HG02938 (cell line): ENCODE measurements at regions not wholly inside any gene's neighbourhood (a gene's known extent, or its start where the extent isn't known, plus 50 kb on each side); places are given as distances from the start of the nearest gene placed in this dataset.

Experiments used
- ATAC-seq: cut with Tn5 transposase; IDR thresholded peaks from one replicate; pipeline ENCODE4 v1.9.1; 2021; ENCODE audit warnings: mild to moderate bottlenecking, moderate library complexity; ENCODE audit not compliant: unreplicated experiment

DNA sequence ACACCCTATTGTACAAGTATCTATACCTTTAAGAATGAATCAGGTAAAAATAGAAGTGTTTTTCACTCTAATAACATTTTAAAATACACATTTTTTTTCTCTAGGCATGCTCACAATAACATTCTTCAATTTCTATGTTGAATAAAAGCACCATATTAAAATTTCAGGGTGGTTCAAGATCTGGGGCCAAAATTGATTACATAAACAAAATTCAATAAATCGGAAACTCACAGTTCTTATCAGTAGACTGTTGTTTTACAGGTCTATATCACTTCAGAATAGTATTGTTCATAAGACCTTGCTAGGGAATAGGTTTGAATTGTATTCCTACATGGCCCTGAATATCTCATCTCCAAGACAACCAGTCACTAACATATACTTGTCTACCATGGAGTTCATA, 634.0 kb downstream of the SPOCK3 start:
- ATAC-seq: no peak

- no peak for ATAC-seq
These were observed 632.2 kb downstream of the SPOCK3 start for GRCh38 chr4:166602068-166602467.

DNA sequence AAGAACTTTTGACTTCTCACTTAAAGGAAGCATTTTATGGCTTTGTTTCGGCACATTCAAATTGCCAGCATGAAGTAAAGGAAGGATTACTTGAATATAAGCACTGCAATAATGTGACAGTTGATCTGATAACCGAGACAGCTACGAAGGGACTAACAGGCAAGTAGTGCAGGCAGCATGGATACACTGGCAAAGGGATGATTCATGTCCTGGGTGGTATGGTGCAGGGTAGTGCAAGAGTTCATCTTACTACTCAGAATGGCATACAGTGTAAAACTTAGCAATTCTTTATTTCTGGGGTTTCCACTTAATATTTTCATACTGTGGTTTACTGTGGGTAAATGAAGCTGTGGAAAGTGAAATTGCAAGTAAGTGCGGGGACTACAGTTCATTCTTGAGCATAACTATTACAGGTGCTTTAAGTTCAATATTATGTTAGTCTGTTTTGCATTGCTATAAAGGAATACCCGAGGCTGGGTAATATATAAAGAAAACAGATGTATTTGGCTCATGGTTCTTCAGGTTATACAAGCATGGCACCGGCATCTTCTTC, 611.8 kb downstream of the SPOCK3 start:
- ATAC-seq: no peak

- no peak for ATAC-seq
These were observed 609.2 kb downstream of the SPOCK3 start for GRCh38 chr4:166625018-166625637.

GRCh38 chr4:166628454-166628853, 605.8 kb downstream of the SPOCK3 start:
- ATAC-seq: no peak

GRCh38 chr4:166635367-166635766, 598.9 kb downstream of the SPOCK3 start:
- ATAC-seq: no peak

DNA sequence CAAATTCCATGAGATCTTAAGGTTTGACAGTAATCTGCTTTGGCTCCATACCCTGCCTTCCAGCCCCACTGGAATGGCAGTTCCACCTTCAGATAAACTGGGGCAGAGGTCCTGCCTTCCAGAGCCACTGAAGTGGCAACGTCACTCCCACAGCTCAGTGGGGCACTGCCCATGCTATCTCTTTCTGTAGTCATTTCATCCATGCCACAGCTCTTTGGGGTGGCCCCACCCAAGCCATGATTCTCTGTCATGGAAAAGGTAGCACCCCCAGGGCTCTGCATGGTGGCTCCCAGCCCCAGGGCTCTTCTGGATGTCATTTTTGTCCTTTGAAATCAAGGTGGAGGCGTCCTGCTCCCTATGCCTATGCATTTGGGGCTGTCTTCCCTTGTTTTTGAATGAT, 596.5 kb downstream of the SPOCK3 start:
- no peak for ATAC-seq

- no peak for ATAC-seq
These were observed 579.1 kb downstream of the SPOCK3 start for GRCh38 chr4:166655231-166655630.

- no peak for ATAC-seq
These were observed 578.6 kb downstream of the SPOCK3 start for GRCh38 chr4:166655705-166656104.

GRCh38 chr4:166657261-166657660, 577.0 kb downstream of the SPOCK3 start:
- ATAC-seq: no peak

DNA sequence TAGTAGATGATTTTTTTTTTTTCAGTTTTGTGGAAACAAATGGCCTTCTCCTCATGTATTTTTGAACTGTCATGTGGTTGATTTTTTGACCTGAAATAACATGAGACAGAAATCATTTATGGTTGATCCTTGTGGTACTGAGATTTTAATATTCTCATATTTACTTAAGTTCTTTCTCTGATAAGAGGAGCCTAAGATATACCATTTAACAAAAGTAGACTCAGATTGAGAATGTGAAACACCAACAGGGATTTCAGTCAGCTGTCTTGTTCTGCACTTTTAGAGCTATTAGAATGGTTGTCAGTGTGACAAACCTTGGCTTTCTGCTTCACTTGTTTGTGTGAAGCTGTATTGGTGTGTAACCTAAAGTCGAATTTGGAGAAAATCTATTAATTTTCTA, 575.7 kb downstream of the SPOCK3 start:
- ATAC-seq: peak; percentile 43

GRCh38 chr4:166662266-166662843, 571.9 kb downstream of the SPOCK3 start:
- ATAC-seq: peak; percentile 95

DNA sequence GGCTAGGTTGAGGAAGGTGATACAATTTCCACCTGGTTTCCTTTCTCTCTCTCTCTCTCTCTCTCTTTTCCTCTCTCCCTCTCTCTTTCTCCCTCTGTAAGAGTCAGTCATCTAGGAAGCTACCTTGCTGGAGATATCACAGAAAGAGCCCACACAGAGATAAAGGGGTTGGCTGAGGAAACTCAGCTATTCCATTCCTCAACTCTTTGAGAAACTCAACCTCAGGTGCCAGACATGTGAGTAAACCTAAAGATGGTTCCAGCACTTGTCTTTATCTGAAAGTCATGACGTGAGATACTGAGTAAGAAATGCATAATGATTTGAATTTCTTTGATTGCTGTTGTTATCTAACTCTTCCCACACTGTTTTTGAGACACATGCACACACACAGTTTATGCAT, 564.0 kb downstream of the SPOCK3 start:
- no peak for ATAC-seq

DNA sequence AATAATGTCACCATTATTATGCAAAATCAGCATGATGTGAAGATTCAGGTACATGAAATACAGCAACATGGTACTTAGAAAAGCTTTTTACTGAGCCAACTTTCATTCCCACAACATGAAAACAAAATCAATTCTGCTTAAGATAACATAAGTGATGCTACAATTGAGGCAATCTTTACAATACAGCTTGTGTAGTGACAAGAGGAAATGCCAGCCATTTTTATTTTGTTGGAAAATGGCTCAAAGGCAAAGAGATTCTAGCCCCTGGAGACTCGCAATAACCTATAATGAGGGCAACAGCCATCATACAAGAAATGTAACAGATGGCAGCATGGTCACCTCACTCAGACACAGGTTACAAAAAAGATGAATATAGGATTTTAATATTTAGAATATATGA, 560.4 kb downstream of the SPOCK3 start:
- ATAC-seq: no peak

GRCh38 chr4:166675411-166675810, 558.9 kb downstream of the SPOCK3 start:
- no peak for ATAC-seq

DNA sequence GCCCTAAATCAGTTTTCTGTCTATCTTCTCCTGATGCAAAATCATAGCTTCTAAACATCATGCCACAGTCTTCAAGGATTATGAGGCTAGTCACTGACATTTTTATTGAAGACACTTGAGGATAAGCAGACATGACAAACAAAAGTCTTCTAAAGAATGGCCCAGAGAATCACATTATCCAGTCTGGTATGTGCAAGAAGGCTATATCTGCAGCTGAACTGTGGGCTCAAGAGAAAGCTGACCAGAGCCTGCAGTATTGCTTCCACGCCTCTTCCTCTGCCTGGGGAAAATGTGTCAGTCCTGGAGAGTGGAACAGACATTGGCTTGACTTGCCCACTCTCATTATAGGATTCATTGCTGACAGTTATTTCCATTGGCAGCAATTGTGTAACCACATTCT, 553.5 kb downstream of the SPOCK3 start:
- no peak for ATAC-seq

DNA sequence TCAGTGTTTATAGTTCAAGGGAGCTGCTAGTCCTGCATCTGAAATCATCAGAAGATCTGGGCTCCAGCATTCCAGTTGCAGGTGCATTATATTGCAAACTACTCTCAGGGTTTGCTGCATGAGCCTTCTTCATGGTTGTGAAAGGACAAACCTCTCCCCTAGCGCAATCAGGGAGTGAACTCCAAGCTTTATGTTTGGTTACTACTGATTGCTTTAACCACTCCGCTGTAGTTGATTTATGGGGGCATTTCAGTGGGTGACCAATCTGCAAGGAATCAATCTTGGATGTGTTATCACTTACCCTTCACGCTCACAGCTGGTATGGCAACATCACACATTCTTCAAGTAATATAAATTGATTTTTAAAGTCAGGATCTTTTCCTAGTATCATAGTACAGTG, 552.1 kb downstream of the SPOCK3 start:
- ATAC-seq: no peak
